H9 (cell line): ENCODE measurements at regions not wholly inside any gene's neighbourhood (a gene's known extent, or its start where the extent isn't known, plus 50 kb on each side); places are given as distances from the start of the nearest gene placed in this dataset.

ENCODE experiments used
- DNase-seq: peaks from one replicate; pipeline ENCODE4 v3.0.0-alpha.2; 2017
- H2AFZ ChIP-seq: one replicate; pipeline ENCODE4 v1.6.1; 2013; ENCODE audit warnings: mild to moderate bottlenecking, low read length, control low read depth, moderate library complexity
- H2AK5ac ChIP-seq: 2 replicates; pipeline ENCODE4 v1.6.1; 2013; ENCODE audit warnings: low read length, control low read depth, mixed read lengths; ENCODE audit not compliant: insufficient read length
- H2BK120ac ChIP-seq: one replicate; pipeline ENCODE4 v1.6.1; 2013; ENCODE audit warnings: low read depth, mild to moderate bottlenecking, low read length, control low read depth, inconsistent platforms; ENCODE audit not compliant: poor library complexity, severe bottlenecking
- H2BK12ac ChIP-seq: 2 replicates; pipeline ENCODE4 v1.6.1; 2013; ENCODE audit warnings: low read length, control low read depth, mixed read lengths, low read depth; ENCODE audit not compliant: insufficient read length
- H2BK15ac ChIP-seq: 2 replicates; pipeline ENCODE4 v1.6.1; 2013; ENCODE audit warnings: low read depth, low read length, control low read depth
- H2BK20ac ChIP-seq: one replicate; pipeline ENCODE4 v1.6.1; 2013; ENCODE audit warnings: low read depth, mild to moderate bottlenecking, low read length, control low read depth, inconsistent platforms; ENCODE audit not compliant: poor library complexity, severe bottlenecking
- H2BK5ac ChIP-seq: 2 replicates; pipeline ENCODE4 v1.6.1; 2013; ENCODE audit warnings: low read length, control low read depth, mixed read lengths; ENCODE audit not compliant: insufficient read length
- H3K14ac ChIP-seq: 2 replicates; pipeline ENCODE4 v1.6.1; 2013; ENCODE audit warnings: low read length, control low read depth; ENCODE audit not compliant: insufficient read depth
- H3K18ac ChIP-seq: 2 replicates; pipeline ENCODE4 v1.6.1; 2013; ENCODE audit warnings: low read depth, mild to moderate bottlenecking, mixed read lengths, low read length, control low read depth; ENCODE audit not compliant: insufficient read length
- H3K23ac ChIP-seq: 2 replicates; pipeline ENCODE4 v1.6.1; 2013; ENCODE audit warnings: low read length, control low read depth, mixed read lengths, low read depth; ENCODE audit not compliant: insufficient read length
- H3K23me2 ChIP-seq: 2 replicates; pipeline ENCODE4 v1.6.1; 2013; ENCODE audit warnings: low read depth, mild to moderate bottlenecking, mixed read lengths, low read length, control low read depth; ENCODE audit not compliant: insufficient read length, poor library complexity, severe bottlenecking
- H3K27ac ChIP-seq: 2 replicates; pipeline ENCODE4 v1.5.1; 2013; ENCODE audit warnings: low read length, control low read depth, mixed read lengths, low read depth; ENCODE audit not compliant: insufficient read length
- H3K27me3 ChIP-seq: 2 replicates; pipeline ENCODE4 v1.6.1; 2013; ENCODE audit warnings: low read length, control low read depth, inconsistent platforms; ENCODE audit not compliant: insufficient read depth
- H3K4ac ChIP-seq: 2 replicates; pipeline ENCODE4 v1.6.1; 2013; ENCODE audit warnings: low read depth, mild to moderate bottlenecking, control low read depth, inconsistent platforms, low read length, moderate library complexity
- H3K4me1 ChIP-seq: 2 replicates; pipeline ENCODE4 v1.6.1; 2013; ENCODE audit warnings: low read length, control low read depth, inconsistent platforms; ENCODE audit not compliant: insufficient read depth
- H3K4me2 ChIP-seq: 2 replicates; pipeline ENCODE4 v1.6.1; 2013; ENCODE audit warnings: low read length, control low read depth, mixed read lengths; ENCODE audit not compliant: insufficient read length, insufficient read depth
- H3K56ac ChIP-seq: 2 replicates; pipeline ENCODE4 v1.6.1; 2013; ENCODE audit warnings: low read depth, mild to moderate bottlenecking, mixed read lengths, low read length, control low read depth; ENCODE audit not compliant: insufficient read length
- H3K79me1 ChIP-seq: 2 replicates; pipeline ENCODE4 v1.6.1; 2013; ENCODE audit warnings: low read depth, mild to moderate bottlenecking, moderate library complexity, low read length, control low read depth, inconsistent platforms; ENCODE audit not compliant: insufficient read depth, poor library complexity, severe bottlenecking
- H3K79me2 ChIP-seq: 2 replicates; pipeline ENCODE4 v1.6.1; 2013; ENCODE audit warnings: low read length, control low read depth, inconsistent platforms; ENCODE audit not compliant: insufficient read depth
- H3K9ac ChIP-seq: 2 replicates; pipeline ENCODE4 v1.6.1; 2013; ENCODE audit warnings: low read length, control low read depth, mixed read lengths; ENCODE audit not compliant: insufficient read length; ENCODE audit errors: extremely low read depth
- H3K9me3 ChIP-seq: one replicate; pipeline ENCODE4 v1.6.1; 2013; ENCODE audit warnings: low read depth, low read length, inconsistent platforms; ENCODE audit not compliant: control insufficient read depth
- H3T11ph ChIP-seq: one replicate; pipeline ENCODE4 v1.6.1; 2013; ENCODE audit warnings: mild to moderate bottlenecking, low read length, control low read depth, inconsistent platforms
- H4K20me1 ChIP-seq: one replicate; pipeline ENCODE4 v1.6.1; 2013; ENCODE audit not compliant: control insufficient read depth, insufficient read length, insufficient read depth
- H4K5ac ChIP-seq: 2 replicates; pipeline ENCODE4 v1.6.1; 2013; ENCODE audit warnings: low read depth, mild to moderate bottlenecking, mixed read lengths, low read length, control low read depth; ENCODE audit not compliant: insufficient read length
- H4K8ac ChIP-seq: replicated peaks from 2 replicates; pipeline ENCODE4 v1.6.1; 2013; ENCODE audit warnings: low read length, control low read depth, mixed read lengths, low read depth; ENCODE audit not compliant: insufficient read length
- H4K91ac ChIP-seq: 2 replicates; pipeline ENCODE4 v1.6.1; 2013; ENCODE audit warnings: low read depth, mild to moderate bottlenecking, moderate library complexity, mixed read lengths, low read length, control low read depth; ENCODE audit not compliant: insufficient read length
- H3K27ac Mint-ChIP-seq, 3 experiments: 2 replicates in 2 of 3; 3 replicates in 1 of 3; pipeline ENCODE4 v1.8.0; 2020 to 2021; ENCODE audit warnings: mixed read lengths in 3 of 3, mild to moderate bottlenecking in 1 of 3, moderate library complexity in 1 of 3
- H3K27me3 Mint-ChIP-seq: 2 replicates; pipeline ENCODE4 v1.8.0; 2021; ENCODE audit warnings: low read depth, mild to moderate bottlenecking, moderate library complexity, mixed read lengths
- H3K36me3 Mint-ChIP-seq, 3 experiments: 2 replicates in 2 of 3; 3 replicates in 1 of 3; pipeline ENCODE4 v1.8.0; 2020 to 2021; ENCODE audit warnings: low read depth in 3 of 3, mixed read lengths in 3 of 3; ENCODE audit not compliant: insufficient read depth in 1 of 3
- H3K4me1 Mint-ChIP-seq, 2 experiments: 2 replicates each; pipeline ENCODE4 v1.8.0; 2020; ENCODE audit warnings: mixed read lengths in 2 of 2
- H3K4me3 Mint-ChIP-seq, 2 experiments: 2 replicates in 1 of 2; 3 replicates in 1 of 2; pipeline ENCODE4 v1.8.0; 2020 to 2021; ENCODE audit warnings: mild to moderate bottlenecking in 2 of 2, mixed read lengths in 2 of 2, moderate library complexity in 1 of 2
- H3K9me3 Mint-ChIP-seq, 2 experiments: 2 replicates in 1 of 2; 3 replicates in 1 of 2; pipeline ENCODE4 v1.8.0; 2020; ENCODE audit warnings: mild to moderate bottlenecking in 2 of 2, mixed read lengths in 2 of 2, moderate library complexity in 1 of 2
- CTCF ChIP-seq: fragments of 200-600 bp; sonication (generic); conservative IDR thresholded peaks from 3 replicates; pipeline ENCODE4 v1.8.0; 2021; ENCODE audit warnings: antibody characterized with exemption, mild to moderate bottlenecking
- WGBS: extraction: QIAGEN DNeasy Blood & Tissue Kit; methylation state at CpG from one replicate; pipeline ENCODE4 v1.1.7; 2013; ENCODE audit warnings: missing lambda C conversion rate, low lambda C conversion rate, mixed read lengths; ENCODE audit not compliant: insufficient read length; ENCODE audit errors: extremely low coverage; 5-methylcytosine and 5-hydroxymethylcytosine counted together

- Histone ChIP-seq H2BK12ac (no peak overlapping the region), H4K20me1 (no peaks in the 10 kb centered on the region), H3K4me2 (no peak overlapping the region), H3K79me2 (no peaks in the 10 kb centered on the region), H3K9ac (no peak overlapping the region), H3K9me3 (no peaks in the 10 kb centered on the region), H2BK20ac (no peak overlapping the region), H3K4me1 (no peaks in the 10 kb centered on the region), H2AK5ac (no peak overlapping the region), H3K56ac (no peak overlapping the region), H3K79me1 (no peaks in the 10 kb centered on the region), H3T11ph (no peak overlapping the region), H4K91ac (no peak overlapping the region), H3K23ac (no peak overlapping the region), H4K5ac (no peak overlapping the region), H3K4ac (no peak overlapping the region), H2AFZ (no peak overlapping the region), H3K27ac (no peak overlapping the region), H4K8ac (no peak overlapping the region), H3K18ac (no peak overlapping the region), H3K23me2 (no peaks in the 10 kb centered on the region), H2BK120ac (no peak overlapping the region), H2BK15ac (no peak overlapping the region), H2BK5ac (no peak overlapping the region), H3K14ac (no peak overlapping the region), H3K27me3 (no peaks in the 10 kb centered on the region)
- no peaks in the 10 kb centered on the region for H3K9me3 Mint-ChIP-seq
- no peak overlapping the region; a peak in 1 of 7 replicates for H3K27ac Mint-ChIP-seq
- no peaks in the 10 kb centered on the region for H3K27me3 Mint-ChIP-seq
- no peak for DNase-seq
- no peak for TF ChIP-seq CTCF
- H3K4me1 Mint-ChIP-seq = no peaks in the 10 kb centered on the region
- H3K36me3 Mint-ChIP-seq = no peaks in the 10 kb centered on the region
- no CpG with 5 or more reads among the region's 4 CpGs for WGBS
- no peak overlapping the region for H3K4me3 Mint-ChIP-seq
Measured at GRCh38 chr14:81766321-81766915, 232.8 kb upstream of the SEL1L start.
